Panc1 (cell line): ENCODE measurements at regions not wholly inside any gene's neighbourhood (a gene's known extent, or its start where the extent isn't known, plus 50 kb on each side); places are given as distances from the start of the nearest gene placed in this dataset.

Source experiments
- ATAC-seq: fragments of 200-7000 bp; cut with Tn5 transposase; 2 replicates; pipeline ENCODE4 v1.9.1; 2020; ENCODE audit warnings: mild to moderate bottlenecking, moderate library complexity
- BruUV-seq: library from RNA; stranded (reverse); fragments of 400-500 nt; replicated peaks from 2 replicates; lab custom pipeline; 2021; lab: Mats Ljungman, UMichigan
- CTCF ChIA-PET: fragments of 300-600 bp; sonication (Branson Sonifier 250); formaldehyde crosslinking; loops from one replicate; lab custom pipeline; 2022; ENCODE audit warnings: antibody characterized with exemption; lab: Charles Lee
- POLR2A ChIA-PET: fragments of 300-600 bp; sonication (Branson Sonifier 250); formaldehyde crosslinking; loops from one replicate; lab custom pipeline; 2022; ENCODE audit warnings: antibody characterized with exemption; lab: Charles Lee
- DNase-seq: peaks from one replicate; pipeline ENCODE4 v3.0.0-alpha.2; 2010; ENCODE audit warnings: low read depth, low spot score
- H3K27ac ChIP-seq: 2 replicates; pipeline ENCODE4 v1.5.1; 2011; ENCODE audit warnings: mild to moderate bottlenecking, low read length, inconsistent platforms
- H3K27me3 ChIP-seq: fragments of 200-500 bp; sonication (Bioruptor generic); 2 replicates; pipeline ENCODE4 v1.6.0; 2014; ENCODE audit warnings: low read length, inconsistent platforms; ENCODE audit not compliant: control insufficient read depth, insufficient read depth
- H3K36me3 ChIP-seq: fragments of 200-500 bp; sonication (Bioruptor generic); 2 replicates; pipeline ENCODE4 v1.5.1; 2014; ENCODE audit warnings: inconsistent platforms, mild to moderate bottlenecking, low read length, moderate library complexity; ENCODE audit not compliant: control insufficient read depth, insufficient read depth
- H3K4me1 ChIP-seq: 2 replicates; pipeline ENCODE4 v1.5.1; 2011; ENCODE audit warnings: inconsistent platforms, mild to moderate bottlenecking, low read length, moderate library complexity; ENCODE audit not compliant: control insufficient read depth, insufficient read depth
- H3K4me3 ChIP-seq, 2 experiments: 2 replicates each; pipeline ENCODE4 v1.5.1; 2011 to 2012; ENCODE audit warnings: low read depth in 2 of 2, low read length in 2 of 2, mild to moderate bottlenecking in 2 of 2, inconsistent platforms in 1 of 2, moderate library complexity in 1 of 2
- H3K9me3 ChIP-seq: fragments of 200-500 bp; sonication (Bioruptor generic); 2 replicates; pipeline ENCODE4 v1.5.1; 2014; ENCODE audit warnings: low read depth, mild to moderate bottlenecking, inconsistent platforms, low read length, moderate library complexity; ENCODE audit not compliant: control insufficient read depth, insufficient read depth
- CTCF ChIP-seq: fragments of 450-650 bp; IDR thresholded peaks from 2 replicates; pipeline ENCODE4 v1.5.1; 2017; ENCODE audit warnings: mild to moderate bottlenecking
- POLR2AphosphoS5 ChIP-seq: IDR thresholded peaks from 2 replicates; pipeline ENCODE4 v1.6.1; 2012; ENCODE audit warnings: mild to moderate bottlenecking, low read depth, low read length, moderate library complexity
- REST ChIP-seq, 2 experiments: IDR thresholded peaks; 2 replicates each; pipeline ENCODE4 v1.6.1; 2011 to 2012; ENCODE audit warnings: low read depth in 2 of 2, control low read depth in 1 of 2, low read length in 1 of 2, mild to moderate bottlenecking in 1 of 2, moderate library complexity in 1 of 2; ENCODE audit not compliant: insufficient read depth in 1 of 2
- SIN3A ChIP-seq: IDR thresholded peaks from 2 replicates; pipeline ENCODE4 v1.6.1; 2012; ENCODE audit warnings: low read depth, mild to moderate bottlenecking, low read length, moderate library complexity, borderline replicate concordance; ENCODE audit not compliant: insufficient read depth
- TCF7L2 ChIP-seq: IDR thresholded peaks from 2 replicates; pipeline ENCODE4 v1.6.1; 2011; ENCODE audit warnings: mild to moderate bottlenecking, low read depth, low read length, inconsistent platforms
- in situ Hi-C: cut with HindIII; loops from 2 replicates; pipeline ENCODE4 v1.10.0; 2016; ENCODE audit warnings: low sequenced_read_pairs, low pct_unique_long_range_greater_than_20kb
- intact Hi-C: fragments of 100-400 bp; cut with micrococcal nuclease; formaldehyde crosslinking; loops from one replicate; pipeline ENCODE4 v1.10.0; 2022; ENCODE audit not compliant: unreplicated experiment

DNA sequence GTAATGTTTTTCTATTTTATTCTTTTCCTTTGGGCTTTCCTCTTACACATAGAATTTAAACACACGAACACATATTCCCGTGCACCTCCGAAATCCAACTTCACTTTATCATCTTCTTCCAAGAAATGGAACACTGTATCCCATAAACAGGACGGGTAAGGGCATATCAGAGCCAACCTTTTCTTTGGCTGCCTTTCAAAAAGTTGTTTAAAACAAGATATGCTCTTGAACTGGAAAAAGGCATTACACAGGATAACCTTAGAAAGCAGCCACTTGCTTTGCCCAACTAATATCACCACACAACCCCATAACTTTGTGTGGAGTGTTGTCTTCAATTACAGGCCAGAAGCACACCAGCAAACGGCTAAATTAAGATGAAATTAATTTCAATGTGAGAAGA lies 65.3 kb upstream of the CDKN3 start:
- intact Hi-C loops (loop anchor here (10.0 kb wide), 1 partner anchor 157 kb away; no protein-coding TSS in a partner anchor), in situ Hi-C loops (no loop called here)
- no peak for ATAC-seq
- H3K4me1 ChIP-seq, result no peaks in the 10 kb centered on the region; the same call in 1 of the 2 replicates
- TF ChIP-seq CTCF (no peak), POLR2AphosphoS5 (no peak), TCF7L2 (no peak), REST (IDR thresholded peaks at IDR 0.05; ENCODE audit: insufficient read depth in 1 of 2, low read depth in 2 of 2, low read length in 1 of 2) (no peak), SIN3A (no peak)
- no TSS peak for BruUV-seq
- CTCF ChIA-PET, result no interaction called here
- DNase-seq, result no peak
- no peak overlapping the region for H3K4me3 ChIP-seq
- no peaks in the 10 kb centered on the region for H3K27me3 ChIP-seq
- no peaks in the 10 kb centered on the region for H3K9me3 ChIP-seq
- no peak overlapping the region for H3K27ac ChIP-seq
- POLR2A ChIA-PET, result no interaction called here
- H3K36me3 ChIP-seq, result no peaks in the 10 kb centered on the region

- H3K4me1 ChIP-seq, result no peaks in the 10 kb centered on the region; the same call in 1 of the 2 replicates
- H3K27ac ChIP-seq, result no peak overlapping the region
- BruUV-seq, result no TSS peak
- no peaks in the 10 kb centered on the region for H3K27me3 ChIP-seq
- DNase-seq (no peak), ATAC-seq (no peak)
- H3K4me3 ChIP-seq, result no peak overlapping the region
- in situ Hi-C loops (no loop called here), intact Hi-C loops (loop anchor here (10.0 kb wide), 1 partner anchor 158 kb away; no protein-coding TSS in a partner anchor)
- TF ChIP-seq POLR2AphosphoS5, result no peak
- TF ChIP-seq TCF7L2, result no peak
- TF ChIP-seq SIN3A, result no peak
- TF ChIP-seq CTCF, result no peak
- no peak for TF ChIP-seq REST (IDR thresholded peaks at IDR 0.05; ENCODE audit: insufficient read depth in 1 of 2, low read depth in 2 of 2, low read length in 1 of 2)
- H3K9me3 ChIP-seq, result no peaks in the 10 kb centered on the region
- POLR2A ChIA-PET, result interaction anchor here (0.6 kb wide), 1 partner anchor 631 kb away, joined by 10 read pairs; no protein-coding TSS in a partner anchor
- no peaks in the 10 kb centered on the region for H3K36me3 ChIP-seq
- CTCF ChIA-PET, result no interaction called here
Observed at GRCh38 chr14:54332490-54332889, 64.3 kb upstream of the CDKN3 start.
